Memory B cell (primary cell): ENCODE measurements at regions not wholly inside any gene's neighbourhood (a gene's known extent, or its start where the extent isn't known, plus 50 kb on each side); places are given as distances from the start of the nearest gene placed in this dataset.

Experiments
- ATAC-seq: fragments of 150-1000 bp; cut with Tn5 transposase; 2 replicates; pipeline ENCODE4 v1.10.0; 2021; ENCODE audit warnings: low read depth, mild to moderate bottlenecking, moderate library complexity
- DNase-seq, 2 donors: peaks; one replicate each; pipeline ENCODE4 v3.0.0; 2022; ENCODE audit warnings: low spot score in 2 of 2
- H3K27ac Mint-ChIP-seq: one replicate; pipeline ENCODE4 v1.8.0; 2022; ENCODE audit warnings: mild to moderate bottlenecking, moderate library complexity, mixed read lengths
- H3K27me3 Mint-ChIP-seq: one replicate; pipeline ENCODE4 v1.8.0; 2022; ENCODE audit warnings: mixed read lengths
- H3K36me3 Mint-ChIP-seq: one replicate; pipeline ENCODE4 v1.8.0; 2022; ENCODE audit warnings: mild to moderate bottlenecking, mixed read lengths
- H3K4me1 Mint-ChIP-seq: one replicate; pipeline ENCODE4 v1.8.0; 2022; ENCODE audit warnings: mixed read lengths
- H3K4me3 Mint-ChIP-seq: one replicate; pipeline ENCODE4 v1.8.0; 2022; ENCODE audit warnings: mild to moderate bottlenecking, moderate library complexity, mixed read lengths
- H3K9me3 Mint-ChIP-seq: one replicate; pipeline ENCODE4 v1.8.0; 2022; ENCODE audit warnings: mixed read lengths

- H3K9me3 Mint-ChIP-seq: no peaks in the 10 kb centered on the region
- no peak for DNase-seq
- no peak overlapping the region for H3K4me3 Mint-ChIP-seq
- no peak for ATAC-seq
- no peaks in the 10 kb centered on the region for H3K36me3 Mint-ChIP-seq
- no peak overlapping the region for H3K27ac Mint-ChIP-seq
- no peaks in the 10 kb centered on the region for H3K27me3 Mint-ChIP-seq
- H3K4me1 Mint-ChIP-seq: no peaks in the 10 kb centered on the region
These were observed 816.2 kb upstream of the LUZP2 start for GRCh38 chr11:23680488-23681230.

DNA sequence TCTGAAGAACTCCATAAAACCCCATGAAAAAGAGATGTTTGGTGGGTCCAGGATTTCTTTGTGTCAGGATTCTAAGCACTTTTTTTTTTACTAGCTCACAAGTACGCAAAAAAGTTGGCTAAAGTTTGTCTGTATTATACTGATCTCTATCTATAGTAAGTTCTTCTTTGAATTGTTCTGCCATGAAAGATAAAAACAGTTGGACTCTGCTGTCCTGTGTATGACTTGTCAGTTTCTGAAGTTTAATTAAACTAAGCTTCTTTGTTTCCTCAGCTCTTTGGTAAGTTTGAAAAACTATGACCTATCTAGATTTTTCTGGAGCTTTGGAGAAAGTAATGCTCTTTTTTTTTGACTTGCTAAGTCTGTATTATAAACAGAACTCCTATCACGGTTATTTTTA is 812.2 kb upstream of the LUZP2 start:
- ATAC-seq (no peak), DNase-seq (no peak)
- H3K27ac Mint-ChIP-seq: no peak overlapping the region
- no peaks in the 10 kb centered on the region for H3K4me1 Mint-ChIP-seq
- H3K9me3 Mint-ChIP-seq: peaks cover 2% of the 10 kb centered on the region
- H3K36me3 Mint-ChIP-seq: no peaks in the 10 kb centered on the region
- H3K27me3 Mint-ChIP-seq: no peaks in the 10 kb centered on the region
- no peak overlapping the region for H3K4me3 Mint-ChIP-seq

GRCh38 chr11:23687991-23688390 is 808.9 kb upstream of the LUZP2 start:
- Mint-ChIP-seq H3K4me1 (no peaks in the 10 kb centered on the region), H3K27ac (no peak overlapping the region), H3K27me3 (no peaks in the 10 kb centered on the region), H3K4me3 (no peak overlapping the region), H3K9me3 (peaks cover 3% of the 10 kb centered on the region), H3K36me3 (no peaks in the 10 kb centered on the region)
- no peak for ATAC-seq
- no peak for DNase-seq

GRCh38 chr11:23688411-23688810 is 808.4 kb upstream of the LUZP2 start:
- ATAC-seq: no peak
- Mint-ChIP-seq H3K36me3 (no peaks in the 10 kb centered on the region), H3K27me3 (no peaks in the 10 kb centered on the region)

GRCh38 chr11:23688835-23689234 is 808.0 kb upstream of the LUZP2 start:
- no peak for ATAC-seq
- Mint-ChIP-seq H3K4me1 (no peaks in the 10 kb centered on the region), H3K27me3 (no peaks in the 10 kb centered on the region), H3K36me3 (no peaks in the 10 kb centered on the region), H3K4me3 (no peak overlapping the region), H3K27ac (no peak overlapping the region), H3K9me3 (peaks cover 3% of the 10 kb centered on the region)
- DNase-seq: no peak

More at GRCh38 chr11:23688411-23688810, 808.4 kb upstream of the LUZP2 start:
- no peaks in the 10 kb centered on the region for H3K4me1 Mint-ChIP-seq
- H3K4me3 Mint-ChIP-seq: no peak overlapping the region
- no peak overlapping the region for H3K27ac Mint-ChIP-seq
- H3K9me3 Mint-ChIP-seq: peaks cover 3% of the 10 kb centered on the region
- no peak for DNase-seq

DNA sequence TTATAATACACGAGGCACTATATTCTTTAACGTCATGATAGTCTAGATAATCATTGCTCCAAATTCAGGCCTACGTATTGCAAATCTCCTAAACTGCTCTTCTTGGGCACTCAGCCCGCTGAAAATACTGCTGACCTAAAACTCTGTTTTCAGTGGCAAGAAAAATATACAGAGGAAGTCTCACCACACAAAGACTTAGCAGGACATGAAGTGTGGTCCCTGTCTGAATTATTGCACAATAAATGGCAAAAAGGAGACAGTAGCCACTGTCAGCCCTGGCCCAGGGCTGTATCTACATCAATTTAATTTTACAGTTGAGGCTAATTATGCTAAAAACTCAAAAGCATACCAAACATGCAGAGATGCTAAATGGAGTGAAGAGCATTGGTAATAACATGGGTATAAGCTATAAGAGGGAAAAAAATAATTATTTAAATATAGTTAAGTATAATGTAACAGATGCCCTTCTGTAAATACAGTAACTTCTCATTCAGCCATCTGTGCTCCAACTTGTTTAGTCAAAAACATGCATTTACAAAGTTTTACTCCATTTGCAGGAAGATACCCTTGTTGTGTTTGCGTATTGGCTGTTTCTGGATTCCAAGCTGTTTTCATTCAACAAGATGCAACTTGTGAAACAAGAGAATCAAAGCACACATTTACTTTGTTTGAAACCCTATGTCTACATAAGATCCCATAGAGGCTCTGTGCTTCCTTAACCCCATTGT is 800.0 kb upstream of the LUZP2 start:
- Mint-ChIP-seq H3K4me3 (no peak overlapping the region), H3K36me3 (no peaks in the 10 kb centered on the region), H3K4me1 (no peaks in the 10 kb centered on the region), H3K27me3 (no peaks in the 10 kb centered on the region), H3K9me3 (peaks cover 1% of the 10 kb centered on the region), H3K27ac (no peak overlapping the region)
- no peak for DNase-seq
- no peak for ATAC-seq

DNA sequence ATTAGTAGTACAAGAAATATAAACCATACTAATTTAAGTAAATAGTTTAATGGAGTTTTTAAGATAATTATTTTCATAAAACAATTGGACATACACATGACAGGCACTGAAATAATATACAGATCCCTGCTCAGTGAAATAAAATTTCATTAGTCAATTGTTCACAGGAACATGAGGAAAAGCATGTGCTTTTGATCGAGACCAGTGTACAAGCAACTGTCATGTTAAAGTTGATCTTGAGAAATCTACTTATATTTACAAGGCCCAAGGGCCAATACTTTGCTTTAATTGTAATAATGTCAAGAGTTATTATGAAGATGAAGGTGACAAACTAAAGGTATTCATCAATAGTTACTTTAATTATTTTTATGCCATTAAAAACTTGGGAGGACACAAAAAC is 792.7 kb upstream of the LUZP2 start:
- H3K27me3 Mint-ChIP-seq: no peaks in the 10 kb centered on the region
- DNase-seq (no peak), ATAC-seq (no peak)
- no peaks in the 10 kb centered on the region for H3K4me1 Mint-ChIP-seq
- H3K36me3 Mint-ChIP-seq: no peaks in the 10 kb centered on the region
- peaks cover 3% of the 10 kb centered on the region for H3K9me3 Mint-ChIP-seq
- no peak overlapping the region for H3K4me3 Mint-ChIP-seq
- no peak overlapping the region for H3K27ac Mint-ChIP-seq

GRCh38 chr11:23711981-23712380 is 784.9 kb upstream of the LUZP2 start:
- ATAC-seq (no peak), DNase-seq (no peak)
- Mint-ChIP-seq H3K36me3 (no peaks in the 10 kb centered on the region), H3K27me3 (no peaks in the 10 kb centered on the region), H3K27ac (no peak overlapping the region), H3K4me1 (no peaks in the 10 kb centered on the region), H3K9me3 (peaks cover 8% of the 10 kb centered on the region), H3K4me3 (no peak overlapping the region)

DNA sequence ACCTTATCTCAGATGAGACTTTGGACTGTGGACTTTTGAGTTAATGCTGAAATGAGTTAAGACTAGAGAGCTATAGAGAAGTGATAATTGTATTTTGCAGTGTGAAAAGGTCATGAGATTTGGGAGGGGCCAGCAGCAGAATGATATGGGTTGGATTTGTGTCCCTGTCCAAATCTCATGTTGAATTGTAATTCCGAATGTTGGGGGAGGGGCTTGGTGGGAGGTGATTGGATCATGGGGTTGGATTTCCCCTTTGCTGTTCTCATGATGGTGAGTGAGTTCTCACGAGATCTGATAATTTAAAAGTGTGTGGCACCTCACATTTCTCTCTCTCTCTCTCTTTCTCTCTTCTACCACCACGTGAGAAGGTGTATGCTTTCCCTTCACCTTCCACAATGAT is 777.8 kb upstream of the LUZP2 start:
- H3K27me3 Mint-ChIP-seq: no peaks in the 10 kb centered on the region
- no peak for ATAC-seq

GRCh38 chr11:23723861-23724260 is 773.0 kb upstream of the LUZP2 start:
- Mint-ChIP-seq H3K4me1 (no peaks in the 10 kb centered on the region), H3K4me3 (no peak overlapping the region), H3K27me3 (no peaks in the 10 kb centered on the region), H3K9me3 (peaks cover 2% of the 10 kb centered on the region), H3K27ac (no peak overlapping the region), H3K36me3 (no peaks in the 10 kb centered on the region)
- no peak for ATAC-seq
- DNase-seq: no peak

More for the DNA sequence above, 777.8 kb upstream of the LUZP2 start:
- no peaks in the 10 kb centered on the region for H3K9me3 Mint-ChIP-seq
- DNase-seq: no peak
- H3K4me3 Mint-ChIP-seq: no peak overlapping the region
- no peaks in the 10 kb centered on the region for H3K4me1 Mint-ChIP-seq
- no peak overlapping the region for H3K27ac Mint-ChIP-seq
- H3K36me3 Mint-ChIP-seq: no peaks in the 10 kb centered on the region

DNA sequence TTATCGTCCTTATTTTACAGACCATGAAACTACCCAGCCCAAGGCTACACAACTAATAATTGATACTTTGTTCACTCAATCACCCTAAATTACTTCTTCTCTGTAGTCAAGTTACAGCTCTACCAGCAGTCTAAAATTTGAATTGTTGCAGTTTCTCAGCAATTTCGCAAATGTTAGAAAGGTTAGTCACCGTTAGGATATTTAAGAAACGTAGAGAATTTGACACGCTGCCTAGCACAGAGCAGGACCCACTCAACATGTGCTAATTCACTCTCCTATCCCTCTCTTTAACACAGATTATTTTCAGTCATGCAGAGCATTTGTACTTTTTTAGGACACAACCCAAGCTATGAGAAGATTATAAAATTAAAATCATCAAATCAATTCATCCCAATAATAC is 771.1 kb upstream of the LUZP2 start:
- H3K27me3 Mint-ChIP-seq: no peaks in the 10 kb centered on the region
- DNase-seq (no peak), ATAC-seq (no peak)
- H3K27ac Mint-ChIP-seq: no peak overlapping the region
- H3K9me3 Mint-ChIP-seq: peaks cover 2% of the 10 kb centered on the region
- no peaks in the 10 kb centered on the region for H3K4me1 Mint-ChIP-seq
- no peaks in the 10 kb centered on the region for H3K36me3 Mint-ChIP-seq
- no peak overlapping the region for H3K4me3 Mint-ChIP-seq

- H3K9me3 Mint-ChIP-seq: peaks cover 2% of the 10 kb centered on the region
- DNase-seq (no peak), ATAC-seq (no peak)
- no peak overlapping the region for H3K27ac Mint-ChIP-seq
- H3K27me3 Mint-ChIP-seq: no peaks in the 10 kb centered on the region
- no peaks in the 10 kb centered on the region for H3K36me3 Mint-ChIP-seq
- no peak overlapping the region for H3K4me3 Mint-ChIP-seq
- no peaks in the 10 kb centered on the region for H3K4me1 Mint-ChIP-seq
These were observed 769.5 kb upstream of the LUZP2 start for GRCh38 chr11:23727387-23727786.

DNA sequence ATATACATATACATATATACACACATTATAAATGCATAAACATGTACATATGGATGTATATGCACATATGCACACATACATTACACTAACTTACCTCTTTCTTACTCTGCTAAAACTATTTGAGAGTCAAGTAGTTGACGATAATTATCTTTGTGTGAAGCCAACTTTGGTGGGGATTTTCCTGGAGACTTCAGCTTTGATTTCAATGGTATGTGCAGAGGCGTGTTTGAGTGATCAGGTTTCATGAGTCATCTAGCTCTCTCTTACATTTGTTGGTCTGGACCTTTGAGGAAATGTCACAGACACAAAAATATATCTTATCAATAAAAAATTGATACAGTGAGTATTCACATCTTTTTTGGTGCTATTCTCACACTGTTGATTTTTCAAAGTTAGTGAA is 769.1 kb upstream of the LUZP2 start:
- Mint-ChIP-seq H3K36me3 (no peaks in the 10 kb centered on the region), H3K27me3 (no peaks in the 10 kb centered on the region), H3K27ac (no peak overlapping the region), H3K9me3 (peaks cover 3% of the 10 kb centered on the region), H3K4me3 (no peak overlapping the region), H3K4me1 (no peaks in the 10 kb centered on the region)
- no peak for ATAC-seq
- no peak for DNase-seq

- no peaks in the 10 kb centered on the region for H3K27me3 Mint-ChIP-seq
- no peak overlapping the region for H3K4me3 Mint-ChIP-seq
- H3K9me3 Mint-ChIP-seq: peaks cover 3% of the 10 kb centered on the region
- no peak overlapping the region for H3K27ac Mint-ChIP-seq
- no peaks in the 10 kb centered on the region for H3K4me1 Mint-ChIP-seq
- no peaks in the 10 kb centered on the region for H3K36me3 Mint-ChIP-seq
- DNase-seq (no peak), ATAC-seq (no peak)
These were observed 767.8 kb upstream of the LUZP2 start for GRCh38 chr11:23729088-23729487.
